ENCODE measurements at regions not wholly inside any gene's neighbourhood (a gene's known extent, or its start where the extent isn't known, plus 50 kb on each side); places are given as distances from the start of the nearest gene placed in this dataset.

- TF ChIP-seq E2F3 (CRISPR knock-in tag; IDR thresholded peaks at IDR 0.05) (no peak), RERE (CRISPR knock-in tag; IDR thresholded peaks at IDR 0.05; ENCODE audit: borderline replicate concordance) (no peak), HMG20B (CRISPR knock-in tag; IDR thresholded peaks at IDR 0.05) (no peak), ZNF785 (CRISPR knock-in tag; IDR thresholded peaks at IDR 0.05) (no peak), MNT (conservative IDR thresholded peaks at IDR 0.05) (no peak), TFE3 (CRISPR knock-in tag; IDR thresholded peaks at IDR 0.05) (no peak), SMARCB1 (IDR thresholded peaks at IDR 0.05; ENCODE audit: insufficient read length, low read depth) (no peak), BRD4 (IDR thresholded peaks at IDR 0.05) (no peak), PCBP2 (IDR thresholded peaks at IDR 0.05; ENCODE audit: low read depth, low read length, poor library complexity, severe bottlenecking) (no peak), MTA2 (IDR thresholded peaks at IDR 0.05; ENCODE audit: low read depth) (no peak)
These were observed 415.0 kb downstream of the FOXO1 start (continued) for GRCh38 chr13:40251343-40252032.
